HCT116 (cell line): ENCODE measurements at regions not wholly inside any gene's neighbourhood (a gene's known extent, or its start where the extent isn't known, plus 50 kb on each side); places are given as distances from the start of the nearest gene placed in this dataset.

Experiments
- ATAC-seq: fragments of 200-7000 bp; cut with Tn5 transposase; 2 replicates; pipeline ENCODE4 v1.9.1; 2020; ENCODE audit warnings: mild to moderate bottlenecking, moderate library complexity
- BruUV-seq: library from RNA; stranded (reverse); fragments of 400-500 nt; replicated peaks from 2 replicates; lab custom pipeline; 2021; lab: Mats Ljungman, UMichigan
- CTCF ChIA-PET: fragments of 300-600 bp; sonication (Branson Sonifier 250); formaldehyde crosslinking; loops from one replicate; lab custom pipeline; 2021; ENCODE audit warnings: antibody characterized with exemption; lab: Charles Lee
- POLR2A ChIA-PET: fragments of 300-600, 350-600 bp; sonication (Branson Sonifier 250); formaldehyde crosslinking; loops from one replicate; lab custom pipeline; 2021; ENCODE audit warnings: antibody characterized with exemption; lab: Charles Lee
- RAD21 ChIA-PET, 2 experiments: fragments of 300-600 bp; sonication (Branson Sonifier 250); formaldehyde crosslinking; loops; one replicate each; lab custom pipeline; 2023; ENCODE audit warnings: low total read pairs in 2 of 2; ENCODE audit not compliant: uncharacterized antibody in 2 of 2, unreplicated experiment in 2 of 2, low non-redundant PET in 1 of 2; lab: Charles Lee
- DNase-seq: peaks from one replicate; pipeline ENCODE4 v3.0.0-alpha.2; 2010; ENCODE audit warnings: low read depth, low spot score
- H2AFZ ChIP-seq: fragments of 200-600 bp; shearing (Covaris generic), sonication (generic); 2 replicates; pipeline ENCODE4 v1.6.1; 2017; ENCODE audit warnings: low read depth, mixed run types, mixed read lengths, antibody characterized with exemption, low read length; ENCODE audit not compliant: poor library complexity, severe bottlenecking
- H3K27ac ChIP-seq: 2 replicates; pipeline ENCODE4 v1.5.1; 2012; ENCODE audit warnings: low read depth, low read length
- H3K27me3 ChIP-seq: fragments of 200-600 bp; sonication (generic); 2 replicates; pipeline ENCODE4 v1.6.1; 2016; ENCODE audit warnings: mixed run types, low read length, mixed read lengths; ENCODE audit not compliant: insufficient read depth
- H3K36me3 ChIP-seq, 2 experiments: fragments of 200-500 bp in 1 of 2; fragments of 200-600 bp in 1 of 2; sonication (Bioruptor generic) in 1 of 2; sonication (generic) in 1 of 2; 2 replicates each; pipeline versions ENCODE4 v1.5.1 to v1.6.1; 2014 to 2016; ENCODE audit warnings: low read length in 2 of 2, inconsistent platforms in 1 of 2, mixed read lengths in 1 of 2, mixed run types in 1 of 2; ENCODE audit not compliant: insufficient read depth in 2 of 2, control insufficient read depth in 1 of 2
- H3K4me1 ChIP-seq, 2 experiments: fragments of 200-600 bp in 1 of 2; sonication (generic) in 1 of 2; 2 replicates each; pipeline versions ENCODE4 v1.5.1 to v1.6.1; 2012 to 2017; ENCODE audit warnings: low read length in 2 of 2, inconsistent platforms in 1 of 2, mild to moderate bottlenecking in 1 of 2, mixed read lengths in 1 of 2, mixed run types in 1 of 2, moderate library complexity in 1 of 2; ENCODE audit not compliant: insufficient read depth in 2 of 2, control insufficient read depth in 1 of 2
- H3K4me2 ChIP-seq: fragments of 200-600 bp; sonication (generic); 2 replicates; pipeline ENCODE4 v1.6.1; 2017; ENCODE audit warnings: mixed run types, low read length, mixed read lengths
- H3K4me3 ChIP-seq, 2 experiments: fragments of 200-600 bp in 1 of 2; sonication (generic) in 1 of 2; replicated peaks in 1 of 2; 2 replicates each; pipeline ENCODE4 v1.5.1; 2011 to 2016; ENCODE audit warnings: low read length in 2 of 2, control low read depth in 1 of 2, low read depth in 1 of 2, mild to moderate bottlenecking in 1 of 2, mixed read lengths in 1 of 2, mixed run types in 1 of 2
- H3K79me2 ChIP-seq: fragments of 200-600 bp; sonication (generic); 2 replicates; pipeline ENCODE4 v1.6.1; 2017; ENCODE audit warnings: mild to moderate bottlenecking, mixed run types, low read length, moderate library complexity, mixed read lengths; ENCODE audit not compliant: insufficient read depth
- H3K9ac ChIP-seq: fragments of 200-600 bp; sonication (generic); 2 replicates; pipeline ENCODE4 v1.6.1; 2016; ENCODE audit warnings: low read length, mixed read lengths
- H3K9me2 ChIP-seq: fragments of 200-600 bp; sonication (generic), shearing (Covaris generic); 2 replicates; pipeline ENCODE4 v1.6.1; 2017; ENCODE audit warnings: mixed run types, mild to moderate bottlenecking, moderate library complexity; ENCODE audit not compliant: insufficient read depth
- H3K9me3 ChIP-seq, 2 experiments: fragments of 200-500 bp in 1 of 2; fragments of 200-600 bp in 1 of 2; sonication (Bioruptor generic) in 1 of 2; sonication (generic) in 1 of 2; 2 replicates each; pipeline ENCODE4 v1.6.1; 2014 to 2017; ENCODE audit warnings: low read length in 2 of 2, mixed read lengths in 2 of 2, inconsistent platforms in 1 of 2, low read depth in 1 of 2, mild to moderate bottlenecking in 1 of 2, mixed run types in 1 of 2, moderate library complexity in 1 of 2; ENCODE audit not compliant: control insufficient read depth in 1 of 2, insufficient read depth in 1 of 2
- H4K20me1 ChIP-seq: fragments of 200-600 bp; sonication (generic), shearing (Covaris generic); 2 replicates; pipeline ENCODE4 v1.6.1; 2017; ENCODE audit warnings: mixed run types, mild to moderate bottlenecking, moderate library complexity; ENCODE audit not compliant: insufficient read depth
- ELF1 ChIP-seq: IDR thresholded peaks from 2 replicates; pipeline ENCODE4 v1.6.1; 2012; ENCODE audit warnings: low read depth, borderline replicate concordance
- EZH2phosphoT487 ChIP-seq: fragments of 200-600 bp; IDR thresholded peaks from 2 replicates; pipeline ENCODE4 v1.6.1; 2018; ENCODE audit warnings: antibody characterized with exemption, borderline replicate concordance
- JUND ChIP-seq: IDR thresholded peaks from 2 replicates; pipeline ENCODE4 v1.6.1; 2012
- POLR2AphosphoS5 ChIP-seq: IDR thresholded peaks from 2 replicates; pipeline ENCODE4 v1.6.1; 2011; ENCODE audit warnings: mild to moderate bottlenecking, low read depth, low read length, moderate library complexity
- RAD21 ChIP-seq: IDR thresholded peaks from 2 replicates; pipeline ENCODE4 v1.6.1; 2012; ENCODE audit warnings: low read depth, mild to moderate bottlenecking
- SIN3A ChIP-seq: IDR thresholded peaks from 2 replicates; pipeline ENCODE4 v1.6.1; 2012; ENCODE audit warnings: low read depth
- SP1 ChIP-seq: IDR thresholded peaks from 2 replicates; pipeline ENCODE4 v1.6.1; 2012; ENCODE audit warnings: low read depth
- SRF ChIP-seq: IDR thresholded peaks from 2 replicates; pipeline ENCODE4 v1.6.1; 2012; ENCODE audit warnings: low read depth
- TCF7L2 ChIP-seq: IDR thresholded peaks from 2 replicates; pipeline ENCODE4 v1.7.0; 2011; ENCODE audit warnings: borderline replicate concordance, inconsistent platforms; ENCODE audit not compliant: insufficient read depth, insufficient read length; ENCODE audit errors: extremely low read depth
- YY1 ChIP-seq: IDR thresholded peaks from 2 replicates; pipeline ENCODE4 v1.6.1; 2011; ENCODE audit warnings: low read length, low read depth, moderate library complexity, mild to moderate bottlenecking; ENCODE audit not compliant: insufficient replicate concordance; ENCODE audit errors: extremely low read depth
- ZFX ChIP-seq: fragments of 450-650 bp; IDR thresholded peaks from 2 replicates; pipeline ENCODE4 v1.6.1; 2017
- ZNF274 ChIP-seq: fragments of 200-500 bp; sonication (Bioruptor generic); IDR thresholded peaks from 2 replicates; pipeline ENCODE4 v1.6.1; 2014; ENCODE audit warnings: mild to moderate bottlenecking, low read depth, low read length, inconsistent platforms
- intact Hi-C: fragments of 100-400 bp; cut with micrococcal nuclease; formaldehyde crosslinking; loops from 2 replicates; pipeline ENCODE4 v1.10.0; 2022
- TF ChIP-seq, protein P1 (sequence below), 3 experiments: fragments of 200-600 bp in 1 of 3; sonication (generic) in 1 of 3; IDR thresholded peaks in 2 of 3; conservative IDR thresholded peaks in 1 of 3; 2 replicates each; pipeline ENCODE4 v1.5.1; 2012 to 2017; ENCODE audit warnings: low read depth in 2 of 3, low read length in 2 of 3, antibody characterized with exemption in 1 of 3, borderline replicate concordance in 1 of 3, control low read depth in 1 of 3, mild to moderate bottlenecking in 1 of 3, mixed read lengths in 1 of 3, mixed run types in 1 of 3, moderate library complexity in 1 of 3; ENCODE audit not compliant: insufficient read depth in 1 of 3
- TF ChIP-seq, protein P2 (sequence below): IDR thresholded peaks from 2 replicates; pipeline ENCODE4 v1.6.1; 2011; ENCODE audit warnings: mild to moderate bottlenecking, low read length, moderate library complexity; ENCODE audit not compliant: insufficient replicate concordance; ENCODE audit errors: extremely low read depth
- TF ChIP-seq, protein P3 (sequence below): IDR thresholded peaks from 2 replicates; pipeline ENCODE4 v1.6.1; 2012
- TF ChIP-seq, protein P4 (sequence below): IDR thresholded peaks from 2 replicates; pipeline ENCODE4 v1.6.1; 2012

DNA sequence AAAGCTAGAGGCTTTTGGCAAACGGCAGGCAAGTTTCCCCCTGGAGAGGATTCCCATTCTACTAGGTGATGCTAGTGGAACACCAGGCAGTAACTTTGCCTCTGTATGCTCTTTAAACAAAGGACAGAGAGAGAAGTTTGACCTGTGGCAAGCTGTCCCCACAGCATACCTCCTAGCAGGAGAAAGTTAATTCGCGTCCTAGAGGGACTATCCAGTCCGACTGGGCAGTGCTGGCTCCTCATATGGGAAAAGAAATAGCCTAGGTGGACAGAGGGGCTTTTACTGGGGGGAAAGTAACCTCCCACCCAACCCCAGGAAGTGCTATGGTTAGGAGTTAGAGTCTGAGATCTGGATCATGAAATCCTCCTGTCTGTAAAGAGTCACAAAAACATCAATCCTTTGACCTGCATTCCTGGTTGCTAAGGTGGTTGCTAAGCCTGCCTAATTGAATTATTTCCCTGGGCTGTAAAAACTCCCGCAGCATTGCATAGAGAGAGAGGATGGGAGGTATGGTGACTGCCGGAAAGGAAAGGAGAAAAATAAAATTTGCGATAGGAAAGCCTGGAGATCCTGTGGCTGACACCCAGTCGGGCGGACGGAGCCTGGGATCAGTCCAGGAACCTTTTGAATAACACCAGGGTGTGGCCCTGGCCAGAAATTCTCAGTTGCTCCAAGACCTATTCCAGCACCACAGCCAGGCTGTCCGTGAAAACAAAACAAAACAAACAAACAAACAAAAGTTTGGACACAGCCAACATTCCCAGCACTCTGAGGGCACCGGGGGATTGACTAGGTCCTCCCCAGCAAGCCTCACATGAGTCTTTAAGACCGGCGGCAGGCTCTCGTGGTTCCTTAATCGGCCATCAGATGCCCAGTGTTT is 67.7 kb upstream of the ATP11B start:
- intact Hi-C loops = no loop called here
- Histone ChIP-seq H3K27me3 (no peaks in the 10 kb centered on the region), H3K4me2 (no peak overlapping the region), H3K9me2 (no peaks in the 10 kb centered on the region), H3K36me3 (no peaks in the 10 kb centered on the region), H3K79me2 (no peaks in the 10 kb centered on the region), H3K4me3 (no peak overlapping the region), H3K9ac (no peak overlapping the region), H4K20me1 (no peaks in the 10 kb centered on the region), H2AFZ (no peak overlapping the region), H3K4me1 (peaks cover 2 to 8% of the 10 kb centered on the region in 2 experiments; a peak in 2 of 4 replicates), H3K27ac (no peak overlapping the region)
- RAD21 ChIA-PET = no interaction called here
- no TSS peak for BruUV-seq
- CTCF ChIA-PET = no interaction called here
- DNase-seq = no peak
- POLR2A ChIA-PET = no interaction called here
- no peak for ATAC-seq
- TF ChIP-seq SRF = no peak
- no peak for TF ChIP-seq ZFX
- TF ChIP-seq TCF7L2 = no peak
- TF ChIP-seq SP1 = no peak
- no peak for TF ChIP-seq RAD21
- no peak for TF ChIP-seq YY1
- TF ChIP-seq, protein P1, sequence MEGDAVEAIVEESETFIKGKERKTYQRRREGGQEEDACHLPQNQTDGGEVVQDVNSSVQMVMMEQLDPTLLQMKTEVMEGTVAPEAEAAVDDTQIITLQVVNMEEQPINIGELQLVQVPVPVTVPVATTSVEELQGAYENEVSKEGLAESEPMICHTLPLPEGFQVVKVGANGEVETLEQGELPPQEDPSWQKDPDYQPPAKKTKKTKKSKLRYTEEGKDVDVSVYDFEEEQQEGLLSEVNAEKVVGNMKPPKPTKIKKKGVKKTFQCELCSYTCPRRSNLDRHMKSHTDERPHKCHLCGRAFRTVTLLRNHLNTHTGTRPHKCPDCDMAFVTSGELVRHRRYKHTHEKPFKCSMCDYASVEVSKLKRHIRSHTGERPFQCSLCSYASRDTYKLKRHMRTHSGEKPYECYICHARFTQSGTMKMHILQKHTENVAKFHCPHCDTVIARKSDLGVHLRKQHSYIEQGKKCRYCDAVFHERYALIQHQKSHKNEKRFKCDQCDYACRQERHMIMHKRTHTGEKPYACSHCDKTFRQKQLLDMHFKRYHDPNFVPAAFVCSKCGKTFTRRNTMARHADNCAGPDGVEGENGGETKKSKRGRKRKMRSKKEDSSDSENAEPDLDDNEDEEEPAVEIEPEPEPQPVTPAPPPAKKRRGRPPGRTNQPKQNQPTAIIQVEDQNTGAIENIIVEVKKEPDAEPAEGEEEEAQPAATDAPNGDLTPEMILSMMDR (IDR thresholded peaks at IDR 0.05 in 2 of 3, conservative IDR thresholded peaks at IDR 0.05 in 1 of 3; ENCODE audit: borderline replicate concordance in 1 of 3, insufficient read depth in 1 of 3, low read depth in 2 of 3, low read length in 2 of 3) = no peak
- TF ChIP-seq JUND = no peak
- TF ChIP-seq, protein P2, sequence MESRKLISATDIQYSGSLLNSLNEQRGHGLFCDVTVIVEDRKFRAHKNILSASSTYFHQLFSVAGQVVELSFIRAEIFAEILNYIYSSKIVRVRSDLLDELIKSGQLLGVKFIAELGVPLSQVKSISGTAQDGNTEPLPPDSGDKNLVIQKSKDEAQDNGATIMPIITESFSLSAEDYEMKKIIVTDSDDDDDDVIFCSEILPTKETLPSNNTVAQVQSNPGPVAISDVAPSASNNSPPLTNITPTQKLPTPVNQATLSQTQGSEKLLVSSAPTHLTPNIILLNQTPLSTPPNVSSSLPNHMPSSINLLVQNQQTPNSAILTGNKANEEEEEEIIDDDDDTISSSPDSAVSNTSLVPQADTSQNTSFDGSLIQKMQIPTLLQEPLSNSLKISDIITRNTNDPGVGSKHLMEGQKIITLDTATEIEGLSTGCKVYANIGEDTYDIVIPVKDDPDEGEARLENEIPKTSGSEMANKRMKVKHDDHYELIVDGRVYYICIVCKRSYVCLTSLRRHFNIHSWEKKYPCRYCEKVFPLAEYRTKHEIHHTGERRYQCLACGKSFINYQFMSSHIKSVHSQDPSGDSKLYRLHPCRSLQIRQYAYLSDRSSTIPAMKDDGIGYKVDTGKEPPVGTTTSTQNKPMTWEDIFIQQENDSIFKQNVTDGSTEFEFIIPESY = no peak
- TF ChIP-seq EZH2phosphoT487 = no peak
- TF ChIP-seq, protein P3, sequence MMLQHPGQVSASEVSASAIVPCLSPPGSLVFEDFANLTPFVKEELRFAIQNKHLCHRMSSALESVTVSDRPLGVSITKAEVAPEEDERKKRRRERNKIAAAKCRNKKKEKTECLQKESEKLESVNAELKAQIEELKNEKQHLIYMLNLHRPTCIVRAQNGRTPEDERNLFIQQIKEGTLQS = no peak
- TF ChIP-seq, protein P4, sequence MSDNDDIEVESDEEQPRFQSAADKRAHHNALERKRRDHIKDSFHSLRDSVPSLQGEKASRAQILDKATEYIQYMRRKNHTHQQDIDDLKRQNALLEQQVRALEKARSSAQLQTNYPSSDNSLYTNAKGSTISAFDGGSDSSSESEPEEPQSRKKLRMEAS = no peak
- no peak for TF ChIP-seq POLR2AphosphoS5
- TF ChIP-seq ELF1 = no peak
- no peak for TF ChIP-seq SIN3A
- no peak for TF ChIP-seq ZNF274
- TF ChIP-seq, all 23 proteins: peak for 0
- no peaks in the 10 kb centered on the region for H3K9me3 ChIP-seq
